GM12891 (cell line): ENCODE measurements at regions not wholly inside any gene's neighbourhood (a gene's known extent, or its start where the extent isn't known, plus 50 kb on each side); places are given as distances from the start of the nearest gene placed in this dataset.

ENCODE experiments used
- POLR2A ChIP-seq: IDR thresholded peaks from 2 replicates; pipeline ENCODE4 v1.6.1; 2011; ENCODE audit warnings: low read depth, low read length, control low read depth
- POLR2AphosphoS5 ChIP-seq: IDR thresholded peaks from 2 replicates; pipeline ENCODE4 v1.6.1; 2011; ENCODE audit warnings: low read depth, low read length, control low read depth

GRCh38 chr20:21014528-21014927 is 91.6 kb downstream of the LINC00237 start:
- TF ChIP-seq POLR2AphosphoS5 = no peak
- TF ChIP-seq POLR2A = no peak
